GM12878 (cell line): ENCODE measurements at regions not wholly inside any gene's neighbourhood (a gene's known extent, or its start where the extent isn't known, plus 50 kb on each side); places are given as distances from the start of the nearest gene placed in this dataset.

Experiments used
- ATAC-seq: fragments of 200-7000 bp; cut with Tn5 transposase; 3 replicates; pipeline ENCODE4 v1.9.1; 2020; ENCODE audit warnings: mild to moderate bottlenecking, moderate library complexity
- BruUV-seq: library from RNA; stranded (reverse); fragments of 400-500 nt; replicated peaks from 2 replicates; lab custom pipeline; 2021; lab: Mats Ljungman, UMichigan
- CTCF ChIA-PET: fragments of 300-600 bp; sonication (Branson Sonifier 250); formaldehyde crosslinking; extraction: SDS; loops from one replicate; lab custom pipeline; 2021; ENCODE audit warnings: inconsistent platforms; lab: Yijun Ruan, JAX
- POLR2A ChIA-PET: fragments of 350-600 bp; formaldehyde crosslinking; extraction: SDS; loops from one replicate; lab custom pipeline; 2021; ENCODE audit warnings: inconsistent platforms; lab: Charles Lee
- RAD21 ChIA-PET: fragments of 300-600 bp; sonication (Branson Sonifier 250); formaldehyde crosslinking; loops from one replicate; lab custom pipeline; 2023; ENCODE audit warnings: antibody characterized with exemption; ENCODE audit not compliant: unreplicated experiment; lab: Charles Lee
- SMC1A ChIA-PET: fragments of 300-600 bp; sonication (Branson Sonifier 250); formaldehyde crosslinking; loops from one replicate; lab custom pipeline; 2023; ENCODE audit not compliant: unreplicated experiment, uncharacterized antibody; lab: Charles Lee
- DNase-seq: peaks from one replicate; pipeline ENCODE4 v3.0.0-alpha.2; 2011; ENCODE audit warnings: low read depth, low spot score
- FAIRE-seq: peaks from 3 replicates; lab custom pipeline; 2011; peaks lifted over from hg19 to GRCh38; lab: Jason Lieb, UNC
- H2AFZ ChIP-seq: 2 replicates; pipeline ENCODE4 v1.6.0; 2011; ENCODE audit warnings: low read depth, low read length, control low read depth; ENCODE audit not compliant: control insufficient read depth
- H3K27ac ChIP-seq: 2 replicates; pipeline ENCODE4 v1.5.1; 2011; ENCODE audit warnings: control low read depth; ENCODE audit not compliant: control insufficient read depth, insufficient read depth
- H3K27me3 ChIP-seq, 2 experiments: replicated peaks in 1 of 2; 2 replicates each; pipeline versions ENCODE4 v1.6.0 to v1.6.1; 2011; ENCODE audit warnings: low read length in 1 of 2; ENCODE audit not compliant: control insufficient read depth in 2 of 2, insufficient read depth in 2 of 2
- H3K36me3 ChIP-seq, 2 experiments: 2 replicates each; pipeline ENCODE4 v1.5.1; 2011; ENCODE audit warnings: low read length in 1 of 2; ENCODE audit not compliant: control insufficient read depth in 2 of 2, insufficient read depth in 2 of 2
- H3K4me1 ChIP-seq: 2 replicates; pipeline ENCODE4 v1.6.1; 2011; ENCODE audit warnings: mild to moderate bottlenecking, low read length, moderate library complexity, mixed read lengths; ENCODE audit not compliant: control insufficient read depth, insufficient read depth
- H3K4me2 ChIP-seq: 2 replicates; pipeline ENCODE4 v1.6.0; 2011; ENCODE audit warnings: control low read depth; ENCODE audit not compliant: control insufficient read depth, insufficient read depth
- H3K4me3 ChIP-seq: fragments of 200-600 bp; sonication (generic); 2 replicates; pipeline ENCODE4 v1.5.1; 2016
- H3K79me2 ChIP-seq: 2 replicates; pipeline ENCODE4 v1.6.0; 2011; ENCODE audit warnings: low read length; ENCODE audit not compliant: control insufficient read depth, insufficient read depth
- H3K9ac ChIP-seq: 2 replicates; pipeline ENCODE4 v1.8.0; 2011; ENCODE audit warnings: low read length, control low read depth, mixed read lengths; ENCODE audit not compliant: control insufficient read depth, insufficient read depth
- H3K9me3 ChIP-seq: replicated peaks from 3 replicates; pipeline ENCODE4 v1.5.1; 2011; ENCODE audit warnings: mild to moderate bottlenecking, low read length; ENCODE audit not compliant: control insufficient read depth, insufficient read depth
- H4K20me1 ChIP-seq: 2 replicates; pipeline ENCODE4 v1.6.0; 2011; ENCODE audit not compliant: control insufficient read depth, insufficient read depth
- CHD4 ChIP-seq: fragments of 200-600 bp; sonication (generic); IDR thresholded peaks from 2 replicates; pipeline ENCODE4 v1.6.1; 2016; ENCODE audit warnings: mild to moderate bottlenecking
- ESRRA ChIP-seq: IDR thresholded peaks from 2 replicates; pipeline ENCODE4 v1.6.1; 2012; ENCODE audit warnings: mild to moderate bottlenecking, low read length, improper control_type of control experiment
- JUND ChIP-seq: IDR thresholded peaks from 2 replicates; pipeline ENCODE4 v1.6.1; 2012; ENCODE audit warnings: low read depth, mild to moderate bottlenecking, low read length, improper control_type of control experiment, moderate library complexity
- LARP7 ChIP-seq: fragments of 450-650 bp; IDR thresholded peaks from 2 replicates; pipeline ENCODE4 v1.6.1; 2017; ENCODE audit warnings: mild to moderate bottlenecking
- NRF1 ChIP-seq: conservative IDR thresholded peaks from 2 replicates; pipeline ENCODE4 v1.6.1; 2011; ENCODE audit warnings: mild to moderate bottlenecking, low read depth, low read length, improper control_type of control experiment
- PML ChIP-seq: IDR thresholded peaks from 2 replicates; pipeline ENCODE4 v1.6.1; 2012; ENCODE audit warnings: low read length, inconsistent platforms
- RELA ChIP-seq: fragments of 450-650 bp; IDR thresholded peaks from 2 replicates; pipeline ENCODE4 v1.8.0; 2014; ENCODE audit warnings: borderline replicate concordance; ENCODE audit not compliant: partially characterized antibody
- TCF7 ChIP-seq: IDR thresholded peaks from 2 replicates; pipeline ENCODE4 v1.6.1; 2014; ENCODE audit warnings: antibody characterized with exemption, borderline replicate concordance
- ZBED1 ChIP-seq: IDR thresholded peaks from 2 replicates; pipeline ENCODE4 v1.6.1; 2016; ENCODE audit warnings: borderline replicate concordance
- ZBTB11 ChIP-seq: fragments of 450-650 bp; formaldehyde crosslinking; IDR thresholded peaks from 2 replicates; pipeline ENCODE4 v1.5.0; 2022; ENCODE audit warnings: mild to moderate bottlenecking, missing genetic modification characterization
- ZNF592 ChIP-seq: fragments of 450-650 bp; IDR thresholded peaks from 2 replicates; pipeline ENCODE4 v1.6.1; 2017; ENCODE audit warnings: mild to moderate bottlenecking, moderate library complexity
- WGBS: methylation state at CpG from one replicate; pipeline ENCODE4 v1.1.6; 2016; ENCODE audit warnings: low lambda C conversion rate; ENCODE audit not compliant: insufficient replicate concordance, insufficient coverage; ENCODE audit errors: missing lambda C conversion rate; 5-methylcytosine and 5-hydroxymethylcytosine counted together
- in situ Hi-C: fragments of 300-500 bp; cut with MboI; formaldehyde crosslinking; loops from 9 replicates; pipeline ENCODE4 v1.14.3; 2018; ENCODE audit warnings: mixed read lengths
- intact Hi-C: fragments of 100-400 bp; cut with micrococcal nuclease; formaldehyde crosslinking; loops from one replicate; pipeline ENCODE4 v1.14.2; 2022; ENCODE audit not compliant: unreplicated experiment

GRCh38 chr1:60764489-60764888 is 317.9 kb upstream of the NFIA start:
- Histone ChIP-seq H2AFZ (no peak overlapping the region), H3K27ac (no peak overlapping the region), H3K79me2 (no peaks in the 10 kb centered on the region), H3K4me3 (no peak overlapping the region), H3K4me2 (no peak overlapping the region), H3K9ac (no peak overlapping the region), H3K27me3 (no peaks in the 10 kb centered on the region)
- ATAC-seq (no peak), DNase-seq (no peak), FAIRE-seq (no peak)
- 3% methylated on average over 3 of the region's 3 CpGs for WGBS
- intact Hi-C loops: loop anchor here (10.0 kb wide), 1 partner anchor 790 kb away; no protein-coding TSS in a partner anchor
- BruUV-seq: no TSS peak
- RAD21 ChIA-PET: interaction anchor here (1.1 to 1.8 kb wide), 2 partner anchors 483 to 793 kb away, joined by 8 read pairs; no protein-coding TSS in a partner anchor
- SMC1A ChIA-PET: interaction anchor here (0.5 to 1.5 kb wide), 3 partner anchors 483 to 1385 kb away, joined by 3 to 10 read pairs (median 3); no protein-coding TSS in a partner anchor
- no peak for TF ChIP-seq NRF1
- TF ChIP-seq ZBTB11 (CRISPR knock-in tag): no peak
- TF ChIP-seq TCF7: no peak
- TF ChIP-seq, all 136 proteins: peak for 0
- in situ Hi-C loops: loop anchor here (10.0 kb wide), 1 partner anchor 480 kb away; no protein-coding TSS in a partner anchor
- CTCF ChIA-PET: interaction anchor here (0.6 to 3.1 kb wide), 8 partner anchors 22 to 814 kb away, joined by 3 to 16 read pairs (median 3); no protein-coding TSS in a partner anchor
- H3K36me3 ChIP-seq: no peaks in the 10 kb centered on the region
- H3K4me1 ChIP-seq: no peaks in the 10 kb centered on the region
- POLR2A ChIA-PET: no interaction called here
- no peaks in the 10 kb centered on the region for H3K9me3 ChIP-seq
- H4K20me1 ChIP-seq: no peaks in the 10 kb centered on the region

GRCh38 chr1:60763741-60764140 is 318.6 kb upstream of the NFIA start:
- ATAC-seq: no peak
- no peaks in the 10 kb centered on the region for H3K9me3 ChIP-seq
- in situ Hi-C loops: loop anchor here (10.0 kb wide), 1 partner anchor 479 kb away; no protein-coding TSS in a partner anchor
- no peaks in the 10 kb centered on the region for H3K4me1 ChIP-seq
- no peaks in the 10 kb centered on the region for H3K36me3 ChIP-seq
- no peak overlapping the region for H3K27ac ChIP-seq
- H3K9ac ChIP-seq: no peak overlapping the region
- ChIA-PET CTCF (interaction anchor here (0.6 to 3.1 kb wide), 4 partner anchors 483 to 791 kb away, joined by 3 to 16 read pairs (median 6); no protein-coding TSS in a partner anchor), POLR2A (no interaction called here), SMC1A (no interaction called here), RAD21 (no interaction called here)
- DNase-seq: no peak
- no peaks in the 10 kb centered on the region for H4K20me1 ChIP-seq
- H2AFZ ChIP-seq: no peak overlapping the region
- no peaks in the 10 kb centered on the region for H3K79me2 ChIP-seq
- no TSS peak for BruUV-seq
- intact Hi-C loops: loop anchor here (10.0 kb wide), 1 partner anchor 789 kb away; no protein-coding TSS in a partner anchor
- TF ChIP-seq RELA: no peak
- no peak for TF ChIP-seq CHD4
- TF ChIP-seq LARP7: no peak
- no peak for TF ChIP-seq NRF1
- TF ChIP-seq ZBED1: no peak
- TF ChIP-seq ZNF592: no peak
- TF ChIP-seq ESRRA: no peak
- no peak for TF ChIP-seq JUND
- TF ChIP-seq PML: no peak
- no peak overlapping the region for H3K4me3 ChIP-seq
- H3K4me2 ChIP-seq: no peak overlapping the region
- no peaks in the 10 kb centered on the region for H3K27me3 ChIP-seq
- no peak for FAIRE-seq
